SK-N-SH treated with all-trans-retinoic acid at 6 μM for 48 hours (cell line): ENCODE measurements at regions not wholly inside any gene's neighbourhood (a gene's known extent, or its start where the extent isn't known, plus 50 kb on each side); places are given as distances from the start of the nearest gene placed in this dataset.

Experiments
- ATAC-seq: fragments of 200-7000 bp; cut with Tn5 transposase; 3 replicates; pipeline ENCODE4 v1.9.1; 2020; ENCODE audit warnings: mild to moderate bottlenecking, moderate library complexity
- ARNTL ChIP-seq: fragments of 450-650 bp; formaldehyde crosslinking; IDR thresholded peaks from 2 replicates; pipeline ENCODE4 v1.5.0; 2020; ENCODE audit warnings: low read depth, mild to moderate bottlenecking, moderate library complexity, borderline replicate concordance
- BACH2 ChIP-seq: fragments of 250-450 bp; sonication (Bioruptor Pico); IDR thresholded peaks from 2 replicates; pipeline ENCODE4 v1.9.0; 2021; ENCODE audit warnings: mild to moderate bottlenecking, borderline replicate concordance
- CREB5 ChIP-seq: fragments of 250-450 bp; sonication (Bioruptor Pico); IDR thresholded peaks from 2 replicates; pipeline ENCODE4 v1.5.1; 2020; ENCODE audit warnings: low read depth, mild to moderate bottlenecking, moderate library complexity
- CSDC2 ChIP-seq: fragments of 250-450 bp; sonication (Bioruptor Pico); IDR thresholded peaks from 2 replicates; pipeline ENCODE4 v1.5.0; 2020; ENCODE audit warnings: mild to moderate bottlenecking, moderate library complexity
- CSRNP3 ChIP-seq: fragments of 250-450 bp; sonication (Bioruptor Pico); IDR thresholded peaks from 2 replicates; pipeline ENCODE4 v1.5.1; 2021; ENCODE audit warnings: mild to moderate bottlenecking, moderate library complexity
- ESRRG ChIP-seq: fragments of 250-450 bp; sonication (Bioruptor Pico); IDR thresholded peaks from 2 replicates; pipeline ENCODE4 v1.6.1; 2021; ENCODE audit warnings: mild to moderate bottlenecking
- GLIS3 ChIP-seq: fragments of 250-450 bp; sonication (Bioruptor Pico); IDR thresholded peaks from 2 replicates; pipeline ENCODE4 v1.5.0; 2020; ENCODE audit warnings: mild to moderate bottlenecking, moderate library complexity
- ISL1 ChIP-seq: fragments of 250-450 bp; sonication (Bioruptor Pico); IDR thresholded peaks from 2 replicates; pipeline ENCODE4 v2.1.2; 2022; ENCODE audit warnings: mild to moderate bottlenecking, moderate library complexity
- OSR1 ChIP-seq: fragments of 250-450 bp; sonication (Bioruptor Pico); IDR thresholded peaks from 2 replicates; pipeline ENCODE4 v1.8.0; 2022; ENCODE audit warnings: moderate library complexity, mild to moderate bottlenecking, inconsistent platforms
- PATZ1 ChIP-seq: fragments of 250-450 bp; sonication (Bioruptor Pico); IDR thresholded peaks from 2 replicates; pipeline ENCODE4 v1.8.0; 2020; ENCODE audit warnings: mild to moderate bottlenecking, moderate library complexity, borderline replicate concordance
- POU6F1 ChIP-seq: fragments of 250-450 bp; sonication (Bioruptor Pico); IDR thresholded peaks from 2 replicates; pipeline ENCODE4 v1.8.0; 2021; ENCODE audit warnings: low read depth, mild to moderate bottlenecking, moderate library complexity, borderline replicate concordance
- PPARA ChIP-seq: fragments of 250-450 bp; sonication (Bioruptor Pico); IDR thresholded peaks from 2 replicates; pipeline ENCODE4 v1.5.0; 2020; ENCODE audit warnings: mild to moderate bottlenecking, borderline replicate concordance
- RARB ChIP-seq: fragments of 250-450 bp; sonication (Bioruptor Pico); IDR thresholded peaks from 2 replicates; pipeline ENCODE4 v1.8.0; 2021; ENCODE audit warnings: mild to moderate bottlenecking, moderate library complexity
- SNAI2 ChIP-seq: fragments of 250-450 bp; sonication (Bioruptor Pico); IDR thresholded peaks from 2 replicates; pipeline ENCODE4 v1.5.0; 2020; ENCODE audit warnings: mild to moderate bottlenecking, moderate library complexity
- TCF4 ChIP-seq: fragments of 250-450 bp; sonication (Bioruptor Pico); IDR thresholded peaks from 2 replicates; pipeline ENCODE4 v1.8.0; 2021; ENCODE audit warnings: mild to moderate bottlenecking, moderate library complexity, borderline replicate concordance
- TOX ChIP-seq: fragments of 250-450 bp; sonication (Bioruptor Pico); IDR thresholded peaks from 2 replicates; pipeline ENCODE4 v1.8.0; 2021; ENCODE audit warnings: mild to moderate bottlenecking, moderate library complexity, borderline replicate concordance
- TSHZ2 ChIP-seq: fragments of 250-450 bp; sonication (Bioruptor Pico); IDR thresholded peaks from 2 replicates; pipeline ENCODE4 v1.5.0; 2020; ENCODE audit warnings: mild to moderate bottlenecking, moderate library complexity
- ZC3H10 ChIP-seq: fragments of 250-450 bp; sonication (Bioruptor Pico); IDR thresholded peaks from 2 replicates; pipeline ENCODE4 v1.5.1; 2021; ENCODE audit warnings: mild to moderate bottlenecking, moderate library complexity
- ZFP3 ChIP-seq: fragments of 250-450 bp; sonication (Bioruptor Pico); IDR thresholded peaks from 2 replicates; pipeline ENCODE4 v1.5.0; 2020; ENCODE audit warnings: mild to moderate bottlenecking, moderate library complexity
- ZFP30 ChIP-seq: fragments of 450-650 bp; formaldehyde crosslinking; IDR thresholded peaks from 2 replicates; pipeline ENCODE4 v1.5.0; 2022; ENCODE audit warnings: mild to moderate bottlenecking, moderate library complexity
- ZNF70 ChIP-seq: fragments of 450-650 bp; formaldehyde crosslinking; IDR thresholded peaks from 2 replicates; pipeline ENCODE4 v1.5.0; 2020; ENCODE audit warnings: mild to moderate bottlenecking, moderate library complexity
- ZNF8 ChIP-seq: fragments of 450-650 bp; formaldehyde crosslinking; IDR thresholded peaks from 2 replicates; pipeline ENCODE4 v1.5.0; 2020; ENCODE audit warnings: mild to moderate bottlenecking, moderate library complexity

- TF ChIP-seq CSRNP3 (CRISPR knock-in tag) (no peak), POU6F1 (no peak), TCF4 (CRISPR knock-in tag) (no peak), ISL1 (CRISPR knock-in tag) (no peak), OSR1 (CRISPR knock-in tag) (no peak), TOX (CRISPR knock-in tag) (no peak), ARNTL (CRISPR knock-in tag) (no peak), BACH2 (no peak), RARB (no peak), CSDC2 (CRISPR knock-in tag) (no peak), SNAI2 (CRISPR knock-in tag) (no peak)
These were observed 470.6 kb downstream of the PSAT1 start (continued) for GRCh38 chr9:78767490-78767889.

GRCh38 chr9:78769690-78770089 is 472.8 kb downstream of the PSAT1 start:
- TF ChIP-seq RARB (no peak), TCF4 (CRISPR knock-in tag) (no peak), CSDC2 (CRISPR knock-in tag) (no peak), PPARA (CRISPR knock-in tag) (no peak), ZFP30 (CRISPR knock-in tag) (no peak), BACH2 (no peak), GLIS3 (CRISPR knock-in tag) (no peak), CREB5 (no peak), CSRNP3 (CRISPR knock-in tag) (no peak), TSHZ2 (CRISPR knock-in tag) (no peak), OSR1 (CRISPR knock-in tag) (no peak)
- no peak for ATAC-seq

- ATAC-seq: no peak
- TF ChIP-seq SNAI2 (CRISPR knock-in tag) (no peak), ZC3H10 (CRISPR knock-in tag) (no peak), PATZ1 (CRISPR knock-in tag) (no peak), TOX (CRISPR knock-in tag) (no peak), CREB5 (no peak), CSRNP3 (CRISPR knock-in tag) (no peak), ZFP3 (no peak), TSHZ2 (CRISPR knock-in tag) (no peak), ZNF70 (CRISPR knock-in tag) (no peak), ESRRG (CRISPR knock-in tag) (no peak), PPARA (CRISPR knock-in tag) (no peak), ZNF8 (CRISPR knock-in tag) (no peak)
These were observed 478.3 kb downstream of the PSAT1 start for GRCh38 chr9:78775211-78775610.
